ENCODE measurements at regions not wholly inside any gene's neighbourhood (a gene's known extent, or its start where the extent isn't known, plus 50 kb on each side); places are given as distances from the start of the nearest gene placed in this dataset.

GRCh38 chr21:32951041-32951440, 74.7 kb upstream of the OLIG2 start:
- TF ChIP-seq CTCF (IDR thresholded peaks at IDR 0.05): no peak
- Histone ChIP-seq H3K4me3 (no peak overlapping the region), H3K27me3 (peaks cover 42% of the 10 kb centered on the region), H3K36me3 (no peaks in the 10 kb centered on the region), H3K4me1 (no peaks in the 10 kb centered on the region), H3K9me3 (no peaks in the 10 kb centered on the region), H3K27ac (no peak overlapping the region)
- ATAC-seq (no peak), DNase-seq (no peak)
- intact Hi-C loops (cut with DNase I): no loop called here

- peaks cover 51% of the 10 kb centered on the region for H3K27me3 ChIP-seq
- intact Hi-C loops (cut with DNase I): no loop called here
Measured at GRCh38 chr21:32954353-32954752, 71.4 kb upstream of the OLIG2 start.

GRCh38 chr21:32955311-32956060, 70.2 kb upstream of the OLIG2 start:
- TF ChIP-seq CTCF (IDR thresholded peaks at IDR 0.05): no peak
- Histone ChIP-seq H3K9me3 (no peaks in the 10 kb centered on the region), H3K27me3 (peaks cover 55% of the 10 kb centered on the region), H3K4me3 (no peak overlapping the region), H3K4me1 (no peaks in the 10 kb centered on the region), H3K36me3 (no peaks in the 10 kb centered on the region), H3K27ac (no peak overlapping the region)
- ATAC-seq (no peak), DNase-seq (no peak)
- intact Hi-C loops (cut with DNase I): no loop called here

More at GRCh38 chr21:32954353-32954752, 71.4 kb upstream of the OLIG2 start:
- Histone ChIP-seq H3K4me1 (no peaks in the 10 kb centered on the region), H3K9me3 (no peaks in the 10 kb centered on the region), H3K36me3 (no peaks in the 10 kb centered on the region), H3K27ac (no peak overlapping the region), H3K4me3 (no peak overlapping the region)
- ATAC-seq: no peak
- TF ChIP-seq CTCF (IDR thresholded peaks at IDR 0.05): no peak
- no peak for DNase-seq

GRCh38 chr21:32956061-32956656, 69.6 kb upstream of the OLIG2 start:
- ATAC-seq: no peak
- H3K4me3 ChIP-seq: no peak overlapping the region
- intact Hi-C loops (cut with DNase I): no loop called here
- peaks cover 57% of the 10 kb centered on the region for H3K27me3 ChIP-seq
- DNase-seq: no peak
- no peaks in the 10 kb centered on the region for H3K9me3 ChIP-seq
- no peak for TF ChIP-seq CTCF (IDR thresholded peaks at IDR 0.05)
- no peaks in the 10 kb centered on the region for H3K4me1 ChIP-seq
- no peak overlapping the region for H3K27ac ChIP-seq
- no peaks in the 10 kb centered on the region for H3K36me3 ChIP-seq

- DNase-seq (no peak), ATAC-seq (no peak)
- peaks cover 62% of the 10 kb centered on the region for H3K27me3 ChIP-seq
- H3K36me3 ChIP-seq: no peaks in the 10 kb centered on the region
- H3K4me3 ChIP-seq: no peak overlapping the region
- no peaks in the 10 kb centered on the region for H3K4me1 ChIP-seq
- intact Hi-C loops (cut with DNase I): no loop called here
- H3K27ac ChIP-seq: no peak overlapping the region
- H3K9me3 ChIP-seq: no peaks in the 10 kb centered on the region
- TF ChIP-seq CTCF (IDR thresholded peaks at IDR 0.05): no peak
Measured at GRCh38 chr21:32957545-32957944, 68.2 kb upstream of the OLIG2 start.

All from upper lobe of right lung (tissue), 1 donor.